Peyer's patch (tissue), 4 donors: ENCODE measurements at regions not wholly inside any gene's neighbourhood (a gene's known extent, or its start where the extent isn't known, plus 50 kb on each side); places are given as distances from the start of the nearest gene placed in this dataset.

ENCODE experiments used
- CTCF ChIP-seq, 6 experiments: fragments of 450-650 bp in 4 of 6; fragments of 200-600 bp in 2 of 6; sonication (generic) in 1 of 6; IDR thresholded peaks; one replicate each; pipeline ENCODE4 v1.5.1; 2017 to 2019; ENCODE audit warnings: antibody characterized with exemption in 6 of 6, mild to moderate bottlenecking in 3 of 6, moderate library complexity in 1 of 6
- POLR2A ChIP-seq, 2 donors: fragments of 450-650 bp; IDR thresholded peaks; one replicate each; pipeline ENCODE4 v1.5.1; 2017; ENCODE audit warnings: antibody characterized with exemption in 2 of 2, mild to moderate bottlenecking in 2 of 2, moderate library complexity in 2 of 2

DNA sequence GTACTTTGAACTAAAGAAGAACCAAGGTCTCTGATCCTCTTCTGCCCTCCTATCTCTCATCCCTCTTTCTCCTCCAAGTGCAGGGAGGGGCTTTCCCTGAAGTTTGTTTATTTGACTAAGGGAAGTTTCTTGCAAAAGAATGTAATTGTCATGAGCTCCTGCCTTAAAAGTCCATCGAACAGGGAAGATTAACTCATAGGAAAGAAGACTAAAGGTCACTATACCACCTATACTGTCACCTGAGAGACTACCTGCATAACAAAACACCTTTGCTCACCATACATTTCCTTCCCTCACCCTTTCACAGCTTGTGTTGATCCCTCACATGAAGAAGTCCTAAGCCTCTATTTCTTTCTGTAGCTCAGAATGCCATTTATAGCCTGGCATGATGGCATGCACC, 59.4 kb upstream of the C4orf54 start:
- TF ChIP-seq POLR2A (IDR thresholded peaks at IDR 0.05) (no peak), CTCF (IDR thresholded peaks at IDR 0.05) (no peak)
